ENCODE measurements at regions not wholly inside any gene's neighbourhood (a gene's known extent, or its start where the extent isn't known, plus 50 kb on each side); places are given as distances from the start of the nearest gene placed in this dataset.
"Not testable (repeated sequence)": the region's sequence is repeated elsewhere in the genome, so short reads cannot be mapped to it uniquely, and the experiment has no call there.

DNA sequence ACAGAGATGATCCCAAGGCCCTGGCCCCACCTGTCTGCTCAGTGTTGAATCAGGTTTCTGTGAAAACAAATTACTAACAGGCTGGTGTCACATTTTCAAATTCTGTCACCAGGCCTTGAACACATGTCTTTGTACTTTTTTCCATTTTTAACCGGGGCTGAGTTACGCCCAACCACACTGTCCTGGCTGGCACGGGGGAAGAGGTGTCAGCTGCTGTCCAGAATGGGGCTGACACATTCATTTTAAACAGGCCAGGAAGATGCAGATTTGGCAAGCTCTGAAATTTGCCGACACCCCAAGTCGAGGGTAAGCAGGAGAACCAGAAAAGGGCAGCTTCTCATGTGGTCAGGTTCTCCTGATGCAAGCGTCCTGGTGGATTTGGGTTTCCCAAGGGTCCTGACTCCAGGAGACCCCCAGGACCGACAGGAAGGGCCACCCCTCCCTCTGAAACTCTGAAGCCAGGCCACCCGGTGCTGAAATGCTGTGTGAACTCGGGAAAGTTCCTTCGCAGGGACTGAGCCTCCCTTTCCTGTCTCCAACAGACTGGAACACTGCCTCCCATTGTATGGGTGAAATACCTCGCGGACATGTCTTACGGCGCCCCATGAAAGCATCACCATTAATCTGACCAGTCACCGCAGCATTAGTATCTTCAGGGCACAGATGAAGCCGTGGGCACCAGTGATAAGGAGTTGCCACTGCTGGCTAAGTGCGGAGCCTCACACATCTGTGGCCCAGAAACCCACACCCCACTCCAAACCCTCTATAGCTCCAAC is 90.5 kb upstream of the METTL9 start:
- H3K4me3 ChIP-seq; H3K27me3 ChIP-seq; DNase-seq; H3K9me3 ChIP-seq; intact Hi-C loops (cut with DNase I): not testable (repeated sequence)
- WGBS, 2 donors, result 54 to 61% methylated on average over 16 to 17 of the region's 17 CpGs
- Histone ChIP-seq H3K27ac (peak overlapping the region; percentile 3 to 84 (median 82)), H3K36me3 (peaks cover 0 to 12% (median 0%) of the 10 kb centered on the region in 3 donors), H3K4me1 (peaks cover 36 to 88% (median 69%) of the 10 kb centered on the region in 3 donors)

DNA sequence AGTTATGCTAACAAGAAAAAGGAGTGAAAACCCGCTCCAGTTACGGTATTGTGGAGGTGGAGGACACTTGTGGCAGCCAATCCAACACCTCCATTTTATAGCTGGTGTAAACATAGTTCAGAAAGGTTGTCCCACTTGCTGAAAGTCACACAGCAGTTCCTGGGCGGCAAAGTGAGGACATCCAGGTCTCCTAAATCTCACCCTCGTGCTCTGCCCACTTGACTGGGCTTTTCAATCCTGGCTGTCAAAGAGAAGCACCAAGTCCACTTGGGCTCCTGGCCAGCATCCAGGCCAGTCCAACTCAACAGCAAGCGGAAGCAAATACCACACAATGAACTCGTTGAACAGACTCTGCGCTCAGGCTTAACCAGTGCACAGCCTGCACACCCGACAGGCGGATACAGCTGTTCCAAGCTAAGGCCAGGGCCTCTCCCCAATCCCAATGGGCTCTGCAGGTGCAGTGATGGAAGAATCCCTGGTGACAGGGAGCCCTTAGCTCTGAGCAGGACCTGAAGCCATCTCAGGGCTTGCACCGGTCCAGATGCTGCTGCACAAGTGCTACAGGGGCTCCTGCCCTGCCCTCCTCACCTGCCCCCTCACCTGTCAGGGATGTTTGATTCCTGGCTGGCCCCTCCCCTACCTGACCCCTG is 89.8 kb upstream of the METTL9 start:
- DNase-seq; H3K27me3 ChIP-seq; intact Hi-C loops (cut with DNase I); H3K9me3 ChIP-seq; H3K4me3 ChIP-seq: not testable (repeated sequence)
- peaks cover 0 to 12% (median 0%) of the 10 kb centered on the region in 3 donors for H3K36me3 ChIP-seq
- WGBS, 2 donors, result 71 to 73% methylated on average over 8 to 9 of the region's 10 CpGs
- peak overlapping the region; percentile 3 to 84 (median 82) for H3K27ac ChIP-seq
- H3K4me1 ChIP-seq, result peaks cover 43 to 90% (median 77%) of the 10 kb centered on the region in 3 donors

DNA sequence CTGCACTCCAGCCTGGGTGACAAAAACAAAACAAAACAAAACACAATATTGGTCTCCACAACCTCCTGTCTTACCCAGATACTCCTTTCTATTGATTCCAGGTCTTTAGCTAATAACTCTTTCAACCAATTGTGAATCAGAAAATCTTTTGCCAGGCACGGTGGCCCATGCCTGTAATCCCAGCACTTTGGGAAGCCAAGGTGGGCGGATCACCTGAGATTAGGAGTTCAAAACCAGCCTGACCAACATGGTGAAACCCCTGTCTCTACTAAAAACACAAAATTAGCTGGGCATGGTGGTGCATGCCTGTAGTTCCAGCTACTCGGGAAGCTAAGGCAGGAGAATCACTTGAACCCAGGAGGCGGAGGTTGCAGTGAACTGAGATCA is 88.5 kb upstream of the METTL9 start:
- Histone ChIP-seq H3K36me3 (peaks cover 0 to 12% (median 0%) of the 10 kb centered on the region in 3 donors), H3K4me1 (peaks cover 44 to 100% (median 87%) of the 10 kb centered on the region in 3 donors), H3K27ac (peak overlapping the region in 3 of 4 donors; percentile 80 to 84 (median 84))
- 66 to 71% methylated on average over 4 of the region's 4 CpGs for WGBS, 2 donors
- H3K4me3 ChIP-seq; H3K27me3 ChIP-seq; intact Hi-C loops (cut with DNase I); H3K9me3 ChIP-seq; DNase-seq: not testable (repeated sequence)

GRCh38 chr16:21511315-21512210 is 87.8 kb upstream of the METTL9 start:
- peak overlapping the region; percentile 54 to 87 (median 84) for H3K27ac ChIP-seq
- H3K9me3 ChIP-seq; DNase-seq; H3K27me3 ChIP-seq; intact Hi-C loops (cut with DNase I): not testable (repeated sequence)
- H3K4me3 ChIP-seq, result peak overlapping the region in 3 of 4 donors; percentile 12 to 47 (median 15)
- 26 to 37% methylated on average over 16 to 18 of the region's 29 CpGs for WGBS, 2 donors
- H3K36me3 ChIP-seq, result peaks cover 0 to 12% (median 0%) of the 10 kb centered on the region in 3 donors
- peaks cover 44 to 100% (median 94%) of the 10 kb centered on the region in 3 donors for H3K4me1 ChIP-seq

DNA sequence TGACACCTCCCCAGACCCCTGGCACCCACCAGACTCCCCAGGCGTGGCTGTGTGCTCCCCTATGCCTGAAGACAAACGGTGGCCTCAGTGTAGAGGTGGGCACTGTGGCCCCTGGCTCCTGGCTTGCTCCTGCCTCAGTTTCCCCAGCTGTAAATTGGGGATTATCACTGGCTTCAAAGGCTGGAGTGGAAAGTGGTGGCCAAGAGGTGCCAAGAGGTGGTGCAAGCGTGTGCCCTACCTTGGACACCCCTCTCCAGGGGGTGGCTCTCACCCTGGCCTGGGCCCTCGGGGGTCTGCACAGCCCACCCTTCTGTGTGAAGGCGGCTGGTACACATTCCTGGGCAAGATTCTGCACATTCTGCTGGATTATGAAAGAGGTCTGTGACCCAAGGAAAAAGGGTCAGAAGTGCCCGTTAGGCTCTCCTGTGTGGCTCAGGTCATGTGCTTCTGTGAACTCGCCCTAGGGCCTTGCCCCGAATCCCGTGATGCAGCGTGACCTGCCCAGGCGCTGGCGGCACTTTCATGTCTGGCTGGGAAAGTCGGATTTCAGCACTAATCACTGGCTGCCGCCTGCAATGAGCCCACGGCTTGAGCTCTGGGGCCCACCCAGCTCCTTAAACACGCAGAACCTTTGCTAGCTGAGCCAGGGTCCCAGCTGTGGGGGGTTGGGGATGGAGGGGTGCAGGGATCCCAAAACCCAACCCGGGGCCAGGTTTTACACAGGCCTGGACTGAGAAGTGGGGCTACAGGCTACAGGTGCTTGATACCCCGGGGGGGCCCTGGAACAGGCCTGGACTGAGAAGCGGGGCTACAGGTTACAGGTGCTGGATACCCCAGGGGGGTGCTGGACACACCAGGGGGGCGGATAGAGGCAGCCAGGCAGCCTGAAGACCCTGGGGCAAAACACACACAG is 86.8 kb upstream of the METTL9 start:
- DNase-seq; H3K9me3 ChIP-seq; intact Hi-C loops (cut with DNase I); H3K27me3 ChIP-seq: not testable (repeated sequence)
- peak overlapping the region; percentile 54 to 87 (median 84) for H3K27ac ChIP-seq
- peaks cover 0 to 12% (median 0%) of the 10 kb centered on the region in 3 donors for H3K36me3 ChIP-seq
- 29 to 42% methylated on average over 12 to 13 of the region's 20 CpGs for WGBS, 2 donors
- peak overlapping the region in 1 of 4 donors; percentile 47 for H3K4me3 ChIP-seq
- H3K4me1 ChIP-seq, result peaks cover 44 to 100% (median 91%) of the 10 kb centered on the region in 3 donors

DNA sequence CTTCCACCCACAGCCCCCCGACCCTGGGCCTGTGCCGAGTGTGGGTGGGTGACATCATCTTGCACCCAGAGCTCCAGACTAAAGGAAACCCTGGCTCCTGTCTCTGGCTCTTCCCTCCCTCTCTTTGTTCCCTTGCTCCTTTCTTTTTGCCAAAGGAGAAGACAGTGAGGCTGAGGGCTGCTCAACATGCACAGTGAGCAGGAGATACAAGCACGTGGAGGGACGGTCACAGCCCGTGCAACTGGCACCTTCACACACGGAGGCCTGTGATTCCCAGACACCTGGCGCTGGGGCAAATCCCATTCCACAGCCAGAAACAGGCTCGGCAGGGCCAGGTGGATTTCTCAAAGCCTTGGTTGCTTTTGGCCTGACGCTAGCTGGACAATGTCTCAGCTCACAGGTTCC is 86.0 kb upstream of the METTL9 start:
- Histone ChIP-seq H3K4me1 (peaks cover 44 to 99% (median 88%) of the 10 kb centered on the region in 3 donors), H3K27ac (peak overlapping the region; percentile 30 to 87 (median 84)), H3K4me3 (peak overlapping the region in 1 of 4 donors; percentile 12)
- H3K36me3 ChIP-seq; DNase-seq; intact Hi-C loops (cut with DNase I); H3K27me3 ChIP-seq; H3K9me3 ChIP-seq: not testable (repeated sequence)
- 9 to 28% methylated on average over 8 to 9 of the region's 9 CpGs for WGBS, 2 donors

DNA sequence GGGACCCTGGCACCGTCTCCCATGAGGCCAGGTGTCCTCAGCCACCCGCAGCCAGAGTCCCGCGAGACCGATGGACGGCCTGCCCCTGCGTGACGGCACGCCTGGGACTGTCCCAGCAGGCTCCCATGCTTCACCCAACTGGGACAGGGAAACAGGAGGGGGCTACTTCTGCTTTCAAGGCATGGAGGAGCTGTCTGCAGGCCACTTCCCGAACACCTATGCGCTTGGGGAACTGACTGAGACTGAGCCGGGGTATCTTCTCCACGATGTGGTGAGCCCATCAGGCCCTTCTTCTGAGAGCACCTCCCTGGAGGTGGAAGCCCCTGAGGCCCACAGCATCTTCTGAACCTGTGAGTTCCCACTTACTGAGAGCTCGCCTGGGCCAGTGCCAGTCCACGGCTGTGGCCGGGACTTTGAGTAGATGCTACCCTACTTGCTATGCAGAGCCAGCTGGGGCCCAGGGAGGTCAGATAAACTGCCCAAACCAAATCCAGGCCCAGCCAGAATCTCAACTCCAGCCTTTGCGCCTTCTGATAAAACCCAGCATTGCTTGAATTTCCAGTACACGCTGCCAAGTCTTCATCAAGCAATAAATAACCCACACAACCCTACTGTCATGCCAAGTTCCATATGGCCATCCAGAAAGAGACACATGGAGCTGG is 85.4 kb upstream of the METTL9 start:
- H3K9me3 ChIP-seq; H3K27me3 ChIP-seq; DNase-seq; intact Hi-C loops (cut with DNase I); H3K36me3 ChIP-seq: not testable (repeated sequence)
- peaks cover 44 to 96% (median 82%) of the 10 kb centered on the region in 3 donors for H3K4me1 ChIP-seq
- H3K27ac ChIP-seq, result peak overlapping the region; percentile 30 to 87 (median 84)
- 37 to 48% methylated on average over 4 to 11 of the region's 18 CpGs for WGBS, 2 donors
- H3K4me3 ChIP-seq, result peak overlapping the region in 1 of 4 donors; percentile 12

DNA sequence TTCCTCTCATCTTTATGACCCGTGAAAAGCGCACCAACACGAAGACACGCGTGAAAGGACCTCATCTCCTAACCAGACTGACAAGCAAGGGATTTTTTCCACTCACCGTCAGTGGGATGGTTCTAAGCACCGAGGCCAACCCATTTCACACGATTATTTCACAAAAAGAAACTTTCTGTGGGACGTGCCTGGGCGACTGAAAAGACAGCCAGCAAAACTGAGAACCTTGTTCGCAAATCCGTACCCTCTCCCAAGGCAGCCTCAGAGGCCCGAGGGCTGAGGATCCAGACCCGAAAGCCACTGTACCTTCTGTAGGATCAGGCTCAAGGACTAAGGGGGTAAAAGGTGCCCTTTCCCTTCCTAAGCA is 84.9 kb upstream of the METTL9 start:
- 34 to 42% methylated on average over 14 of the region's 14 CpGs for WGBS, 2 donors
- intact Hi-C loops (cut with DNase I); H3K36me3 ChIP-seq; H3K27me3 ChIP-seq; H3K9me3 ChIP-seq; DNase-seq: not testable (repeated sequence)
- peaks cover 44 to 91% (median 77%) of the 10 kb centered on the region in 3 donors for H3K4me1 ChIP-seq
- peak overlapping the region; percentile 30 to 87 (median 84) for H3K27ac ChIP-seq
- H3K4me3 ChIP-seq, result peak overlapping the region in 1 of 4 donors; percentile 12

GRCh38 chr16:21516705-21517040 is 82.7 kb upstream of the METTL9 start:
- DNase-seq; H3K36me3 ChIP-seq; H3K27me3 ChIP-seq; intact Hi-C loops (cut with DNase I); H3K9me3 ChIP-seq: not testable (repeated sequence)
- peaks cover 29 to 83% (median 58%) of the 10 kb centered on the region in 3 donors for H3K4me1 ChIP-seq
- 37 to 53% methylated on average over 5 to 7 of the region's 9 CpGs for WGBS, 2 donors
- peak overlapping the region in 2 of 4 donors; percentile 21 to 52 for H3K4me3 ChIP-seq
- peak overlapping the region; percentile 26 to 84 (median 82) for H3K27ac ChIP-seq

- DNase-seq; H3K9me3 ChIP-seq; H3K27me3 ChIP-seq; H3K36me3 ChIP-seq; intact Hi-C loops (cut with DNase I): not testable (repeated sequence)
- Histone ChIP-seq H3K4me3 (peak overlapping the region in 2 of 4 donors; percentile 21 to 52), H3K4me1 (peaks cover 24 to 80% (median 52%) of the 10 kb centered on the region in 3 donors), H3K27ac (peak overlapping the region; percentile 42 to 84 (median 82))
- WGBS, 2 donors, result 57 to 64% methylated on average over 8 to 10 of the region's 10 CpGs
Measured at GRCh38 chr16:21517263-21517662, 82.1 kb upstream of the METTL9 start.

Data from esophagus squamous epithelium (tissue), 5 donors.